Skeletal muscle tissue (tissue), 3 donors: ENCODE measurements at regions not wholly inside any gene's neighbourhood (a gene's known extent, or its start where the extent isn't known, plus 50 kb on each side); places are given as distances from the start of the nearest gene placed in this dataset.

Source experiments
- H3K27ac ChIP-seq: one replicate; pipeline ENCODE4 v1.7.0; 2013; ENCODE audit warnings: mild to moderate bottlenecking, low read depth, low read length, inconsistent platforms
- H3K27me3 ChIP-seq, 3 donors: one replicate each; pipeline ENCODE4 v1.7.0; 2013; ENCODE audit warnings: low read length in 3 of 3; ENCODE audit not compliant: control insufficient read depth in 3 of 3, insufficient read depth in 3 of 3
- H3K36me3 ChIP-seq, 3 donors: one replicate each; pipeline ENCODE4 v1.7.0; 2013; ENCODE audit warnings: low read length in 3 of 3; ENCODE audit not compliant: control insufficient read depth in 3 of 3, insufficient read depth in 3 of 3
- H3K4me1 ChIP-seq, 3 donors: one replicate each; pipeline ENCODE4 v1.7.0; 2013; ENCODE audit warnings: low read length in 3 of 3, mild to moderate bottlenecking in 3 of 3; ENCODE audit not compliant: control insufficient read depth in 3 of 3, insufficient read depth in 3 of 3
- H3K4me3 ChIP-seq, 3 donors: one replicate each; pipeline ENCODE4 v1.7.0; 2013; ENCODE audit warnings: low read length in 3 of 3
- H3K9ac ChIP-seq, 3 donors: one replicate each; pipeline ENCODE4 v1.7.0; 2013; ENCODE audit warnings: low read length in 3 of 3, mild to moderate bottlenecking in 3 of 3, moderate library complexity in 2 of 3, low read depth in 1 of 3
- H3K9me3 ChIP-seq, 3 donors: one replicate each; pipeline ENCODE4 v1.7.0; 2013; ENCODE audit warnings: low read length in 3 of 3; ENCODE audit not compliant: control insufficient read depth in 3 of 3
- donor health status: Osteomylitis.

DNA sequence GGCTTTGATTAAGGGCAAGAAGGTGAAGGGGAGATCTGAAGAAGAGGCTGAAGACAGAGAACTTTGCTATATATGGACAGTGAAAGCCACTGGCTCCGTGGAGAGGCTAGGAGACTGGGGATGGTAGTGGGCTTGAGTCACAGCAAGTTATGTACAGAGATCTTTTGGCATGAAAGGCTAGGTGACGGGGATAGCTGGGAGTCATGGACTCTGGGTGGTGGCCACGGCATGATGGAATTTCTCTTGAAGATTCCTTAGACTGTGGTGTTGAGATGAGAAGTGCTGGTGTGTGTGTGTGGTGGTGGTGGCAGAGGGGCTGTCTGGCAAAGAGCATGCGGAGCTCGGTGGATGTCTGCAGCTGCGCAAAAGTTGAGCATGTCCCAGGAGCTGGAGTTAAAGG is 120.6 kb upstream of the STC2 start:
- H3K4me1 ChIP-seq: peaks cover 5 to 25% (median 20%) of the 10 kb centered on the region in 3 donors
- no peaks in the 10 kb centered on the region for H3K9me3 ChIP-seq
- no peaks in the 10 kb centered on the region for H3K27me3 ChIP-seq
- H3K27ac ChIP-seq: no peak overlapping the region
- no peak overlapping the region for H3K4me3 ChIP-seq
- H3K9ac ChIP-seq: no peak overlapping the region
- no peaks in the 10 kb centered on the region for H3K36me3 ChIP-seq

DNA sequence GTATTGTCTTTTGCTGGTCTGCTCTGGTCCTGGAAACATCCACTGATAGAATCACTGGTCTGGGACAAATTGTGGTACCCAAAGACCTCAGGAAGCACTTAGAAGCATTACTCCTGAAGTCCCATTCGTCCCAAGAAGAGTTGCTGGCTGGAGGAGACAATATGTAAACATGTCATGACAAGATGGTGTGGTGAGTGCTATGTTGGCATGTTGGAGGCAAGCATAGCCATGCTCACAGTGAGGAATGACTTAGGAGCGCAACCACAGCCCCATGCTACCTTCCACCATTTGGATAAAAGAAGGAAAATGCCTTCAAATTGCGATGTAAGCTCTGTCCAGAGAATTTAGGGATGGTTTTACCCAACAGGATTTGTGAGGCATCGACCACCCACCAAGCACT is 115.8 kb upstream of the STC2 start:
- Histone ChIP-seq H3K9me3 (no peaks in the 10 kb centered on the region), H3K9ac (no peak overlapping the region), H3K36me3 (no peaks in the 10 kb centered on the region), H3K27ac (no peak overlapping the region), H3K4me1 (no peaks in the 10 kb centered on the region), H3K27me3 (no peaks in the 10 kb centered on the region), H3K4me3 (no peak overlapping the region)

DNA sequence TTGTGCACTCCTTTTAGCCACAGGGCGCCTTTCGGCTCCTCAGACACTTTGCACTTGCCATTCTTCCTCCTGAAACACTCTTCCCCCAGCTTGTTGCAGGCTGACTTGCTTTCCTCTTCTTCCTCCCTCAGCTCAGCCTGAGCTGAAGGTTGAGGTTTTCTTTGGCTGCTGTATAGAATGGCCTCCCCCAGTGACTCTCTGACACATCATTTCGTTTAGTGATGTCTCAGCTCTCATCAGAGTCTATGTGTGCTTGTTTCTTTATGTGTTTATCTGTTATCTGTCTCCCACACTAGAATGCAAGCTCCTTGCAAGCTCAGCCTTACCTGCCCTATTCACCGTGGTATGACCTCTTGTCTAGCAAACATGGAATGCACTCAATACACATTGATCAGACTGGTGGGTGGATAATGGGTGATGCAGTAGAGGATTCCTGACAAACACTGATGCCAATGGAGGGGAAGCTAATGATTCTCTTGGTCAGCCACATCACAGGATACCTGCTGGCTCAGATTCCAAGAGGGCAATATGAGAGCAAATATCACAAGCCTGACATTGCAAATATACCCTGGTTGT is 112.9 kb upstream of the STC2 start:
- H3K4me3 ChIP-seq: no peak overlapping the region
- no peaks in the 10 kb centered on the region for H3K36me3 ChIP-seq
- H3K9ac ChIP-seq: no peak overlapping the region
- H3K9me3 ChIP-seq: no peaks in the 10 kb centered on the region
- no peak overlapping the region for H3K27ac ChIP-seq
- H3K27me3 ChIP-seq: no peaks in the 10 kb centered on the region
- H3K4me1 ChIP-seq: no peaks in the 10 kb centered on the region

DNA sequence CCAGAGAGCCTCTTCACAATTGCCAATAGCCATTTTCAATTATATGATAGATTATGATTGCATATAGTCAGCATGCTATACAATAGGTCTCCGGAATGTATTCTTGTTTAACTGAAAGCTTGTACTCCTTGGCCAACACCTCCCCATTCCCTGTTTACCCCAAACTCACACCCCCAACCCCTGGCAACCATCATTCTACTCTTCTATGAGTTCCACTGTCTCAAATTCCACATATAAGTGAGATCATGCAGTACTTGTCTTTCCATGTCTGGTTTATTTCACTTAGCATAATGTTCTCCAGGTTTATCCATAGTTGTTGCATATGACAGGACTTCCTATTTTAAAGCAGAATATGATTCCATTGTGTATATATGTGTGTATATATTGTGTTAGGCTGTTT is 110.7 kb upstream of the STC2 start:
- H3K27me3 ChIP-seq: no peaks in the 10 kb centered on the region
- no peaks in the 10 kb centered on the region for H3K9me3 ChIP-seq
- H3K4me1 ChIP-seq: peaks cover 0 to 3% (median 2%) of the 10 kb centered on the region in 3 donors
- H3K9ac ChIP-seq: no peak overlapping the region
- no peak overlapping the region for H3K27ac ChIP-seq
- no peak overlapping the region for H3K4me3 ChIP-seq
- no peaks in the 10 kb centered on the region for H3K36me3 ChIP-seq

DNA sequence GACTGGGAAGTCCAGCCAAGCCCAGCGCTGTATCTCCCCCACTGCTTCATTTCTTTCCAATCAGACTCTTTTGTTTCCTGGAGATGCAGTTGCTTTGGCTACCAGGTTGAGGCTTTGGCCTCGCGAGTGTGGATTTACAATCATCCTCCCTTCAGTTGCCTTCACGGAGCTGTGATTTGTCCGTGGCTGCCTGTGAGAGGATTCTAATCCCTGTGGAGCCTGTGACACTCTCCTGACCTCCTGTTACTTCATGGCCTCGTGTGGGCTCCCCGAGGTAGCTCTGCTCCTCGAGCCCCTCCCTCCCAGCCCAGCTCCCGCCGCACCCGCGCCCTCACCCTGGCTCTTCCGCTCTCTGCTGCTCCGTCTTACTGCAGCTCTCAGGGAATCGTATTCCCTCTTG is 107.2 kb upstream of the STC2 start:
- Histone ChIP-seq H3K4me3 (no peak overlapping the region), H3K9ac (no peak overlapping the region), H3K36me3 (no peaks in the 10 kb centered on the region), H3K27me3 (no peaks in the 10 kb centered on the region), H3K9me3 (no peaks in the 10 kb centered on the region), H3K27ac (peak overlapping the region; percentile 45), H3K4me1 (peaks cover 0 to 5% (median 3%) of the 10 kb centered on the region in 3 donors)

DNA sequence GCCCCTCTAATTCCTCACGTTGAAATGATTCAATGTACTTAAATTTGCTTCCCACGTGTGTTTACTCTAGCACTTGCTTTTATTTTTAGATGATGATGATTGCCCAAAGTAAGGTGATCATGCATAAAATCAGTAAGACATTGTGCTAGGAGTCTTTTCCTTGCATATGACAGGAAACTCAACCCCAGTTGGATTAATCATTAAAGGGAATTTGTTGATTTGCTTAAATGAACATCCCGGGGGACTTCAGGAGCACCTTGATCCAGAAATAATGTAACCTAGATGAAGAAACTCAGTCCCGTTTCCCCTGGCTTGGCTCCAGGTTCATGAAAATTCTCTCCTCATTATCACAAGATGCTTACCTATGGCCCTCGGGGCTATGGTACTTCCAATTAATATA is 106.1 kb upstream of the STC2 start:
- Histone ChIP-seq H3K27me3 (no peaks in the 10 kb centered on the region), H3K4me3 (no peak overlapping the region), H3K36me3 (no peaks in the 10 kb centered on the region)

DNA sequence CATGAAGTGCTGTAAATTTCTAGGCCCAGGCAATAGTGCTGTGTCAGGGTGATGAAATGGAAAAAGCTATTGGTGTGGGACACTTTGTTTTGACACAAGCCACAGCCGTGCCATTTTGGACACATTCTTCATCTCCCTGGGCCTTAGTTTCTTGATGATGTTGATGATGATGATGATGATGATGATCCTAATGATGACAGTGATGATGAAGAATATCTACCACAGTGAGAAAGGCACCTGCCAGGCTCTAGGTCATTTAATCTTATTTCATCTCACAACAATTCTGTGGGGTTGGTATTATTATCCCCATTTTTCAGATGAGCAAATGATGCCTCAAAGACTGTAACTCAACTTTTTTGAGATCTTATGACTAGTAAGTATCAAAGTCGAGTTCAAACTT is 102.2 kb upstream of the STC2 start:
- Histone ChIP-seq H3K9ac (no peak overlapping the region), H3K27me3 (no peaks in the 10 kb centered on the region), H3K27ac (no peak overlapping the region), H3K9me3 (no peaks in the 10 kb centered on the region), H3K4me3 (no peak overlapping the region), H3K36me3 (no peaks in the 10 kb centered on the region), H3K4me1 (peaks cover 0 to 4% (median 3%) of the 10 kb centered on the region in 3 donors)

More for the DNA sequence above, 106.1 kb upstream of the STC2 start:
- no peak overlapping the region for H3K9ac ChIP-seq
- H3K9me3 ChIP-seq: no peaks in the 10 kb centered on the region
- no peak overlapping the region for H3K27ac ChIP-seq
- peaks cover 0 to 5% (median 3%) of the 10 kb centered on the region in 3 donors for H3K4me1 ChIP-seq

DNA sequence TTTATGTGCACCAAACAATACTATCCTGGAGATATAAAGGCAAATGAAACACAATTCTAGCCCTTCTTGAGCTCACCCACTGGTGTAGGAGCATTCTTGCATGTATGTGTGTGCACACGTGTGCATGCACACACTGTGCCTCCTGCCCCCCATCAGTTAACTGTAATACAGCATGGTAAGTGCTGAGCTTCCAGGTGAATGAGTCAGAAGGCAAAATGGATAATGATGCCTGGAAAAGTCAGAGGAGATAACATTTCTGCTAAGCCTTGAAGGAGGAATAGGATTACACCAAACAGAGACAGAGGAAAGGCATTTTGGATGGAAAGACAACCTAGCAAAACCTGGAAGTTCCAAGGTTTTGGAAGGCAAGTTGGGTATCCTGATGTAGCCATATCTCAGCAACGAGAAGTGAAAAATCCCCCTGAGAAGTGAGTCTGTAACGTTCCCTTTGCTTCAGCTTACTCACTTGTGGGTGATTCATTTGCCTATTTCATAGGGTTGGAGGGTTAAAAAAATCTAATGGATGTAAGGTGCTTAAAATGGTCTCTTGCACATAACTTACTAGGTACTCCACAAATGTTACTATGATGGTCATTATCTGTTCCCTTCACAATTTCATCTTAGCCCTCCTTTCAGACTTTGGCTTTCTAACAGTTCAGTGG is 101.4 kb upstream of the STC2 start:
- H3K36me3 ChIP-seq: no peaks in the 10 kb centered on the region
- H3K9ac ChIP-seq: no peak overlapping the region
- H3K27me3 ChIP-seq: no peaks in the 10 kb centered on the region
- no peak overlapping the region for H3K4me3 ChIP-seq
- H3K9me3 ChIP-seq: no peaks in the 10 kb centered on the region
- no peak overlapping the region for H3K27ac ChIP-seq
- peaks cover 0 to 3% (median 0%) of the 10 kb centered on the region in 3 donors for H3K4me1 ChIP-seq

DNA sequence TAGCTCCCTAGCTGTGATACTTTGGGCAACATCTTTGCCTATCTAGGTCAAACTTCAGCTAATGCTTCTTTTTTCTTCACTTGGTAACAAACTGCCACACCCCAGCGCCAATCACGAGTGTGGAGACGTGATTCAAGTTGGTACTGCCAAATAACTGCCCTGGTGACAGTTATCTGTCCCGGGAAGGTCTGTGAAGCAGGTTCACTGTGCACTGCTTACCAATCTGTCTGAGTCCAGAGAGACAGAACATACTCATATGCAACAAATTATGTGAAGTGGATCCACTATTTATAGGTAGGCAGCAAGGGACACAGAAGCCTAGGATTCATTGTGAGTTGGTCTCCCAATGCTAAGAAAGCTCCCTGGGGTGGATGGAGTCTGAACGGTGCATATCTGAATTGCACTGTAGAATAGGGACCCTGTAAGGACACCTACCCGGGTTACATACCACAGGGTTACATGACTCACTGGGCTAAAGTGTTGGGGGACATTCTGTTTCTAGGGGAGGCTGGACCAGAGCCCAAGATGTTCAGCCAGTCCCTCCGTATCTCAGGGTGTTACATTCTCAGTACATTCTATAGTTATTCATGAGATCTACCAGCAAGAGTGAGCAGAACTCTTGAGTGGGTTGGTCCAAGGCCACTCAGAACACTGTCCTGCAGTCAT is 95.4 kb upstream of the STC2 start:
- Histone ChIP-seq H3K4me3 (no peak overlapping the region), H3K36me3 (no peaks in the 10 kb centered on the region), H3K9ac (no peak overlapping the region), H3K4me1 (no peaks in the 10 kb centered on the region), H3K9me3 (peaks cover 2 to 10% (median 7%) of the 10 kb centered on the region in 3 donors), H3K27ac (no peak overlapping the region), H3K27me3 (no peaks in the 10 kb centered on the region)

DNA sequence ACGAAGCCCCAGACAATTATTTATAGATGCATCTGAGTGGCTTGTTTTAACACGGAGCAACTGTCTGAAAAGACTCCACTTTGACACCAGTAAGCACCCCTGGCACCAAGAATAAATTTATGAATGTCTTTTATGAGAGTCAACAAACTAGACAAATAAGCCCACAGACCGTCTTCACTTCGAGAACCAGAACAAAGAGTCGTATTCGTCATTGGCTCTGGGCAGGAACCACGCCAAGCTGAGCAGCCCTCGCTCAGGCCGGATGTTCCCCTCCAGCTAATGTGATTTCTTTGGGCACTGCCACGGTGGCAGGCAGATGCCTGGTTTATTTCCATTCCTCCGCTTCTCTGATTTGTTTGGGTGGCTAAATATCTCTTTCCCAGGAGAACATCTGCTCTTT is 91.9 kb upstream of the STC2 start:
- H3K36me3 ChIP-seq: no peaks in the 10 kb centered on the region
- H3K27ac ChIP-seq: no peak overlapping the region
- no peak overlapping the region for H3K4me3 ChIP-seq
- peaks cover 2 to 10% (median 7%) of the 10 kb centered on the region in 3 donors for H3K9me3 ChIP-seq
- no peak overlapping the region for H3K9ac ChIP-seq
- H3K4me1 ChIP-seq: no peaks in the 10 kb centered on the region
- H3K27me3 ChIP-seq: peaks cover 0 to 2% (median 0%) of the 10 kb centered on the region in 3 donors
